HepG2 (cell line): ENCODE measurements at regions not wholly inside any gene's neighbourhood (a gene's known extent, or its start where the extent isn't known, plus 50 kb on each side); places are given as distances from the start of the nearest gene placed in this dataset.

Experiments used
- CTCF ChIP-seq: sonication (generic); formaldehyde crosslinking; IDR thresholded peaks from 2 replicates; pipeline ENCODE4 v1.5.0; 2020; ENCODE audit warnings: mild to moderate bottlenecking, missing genetic modification reagents, moderate library complexity
- HNF4A ChIP-seq: sonication (generic); formaldehyde crosslinking; IDR thresholded peaks from 2 replicates; pipeline ENCODE4 v1.4.0; 2020; ENCODE audit warnings: missing genetic modification reagents
- TBP ChIP-seq: sonication (generic); formaldehyde crosslinking; IDR thresholded peaks from 2 replicates; pipeline ENCODE4 v1.5.0; 2020; ENCODE audit warnings: missing genetic modification reagents
- U2AF2 ChIP-seq: fragments of 200-400 bp; formaldehyde crosslinking; IDR thresholded peaks from 2 replicates; pipeline ENCODE4 v1.6.1; 2017; ENCODE audit warnings: low read depth, mild to moderate bottlenecking, low read length
- ZNF350 ChIP-seq: sonication (generic); formaldehyde crosslinking; IDR thresholded peaks from 2 replicates; pipeline ENCODE4 v1.4.0; 2020; ENCODE audit warnings: mild to moderate bottlenecking, low read depth, missing genetic modification reagents, borderline replicate concordance
- ZNF644 ChIP-seq: IDR thresholded peaks from 2 replicates; pipeline ENCODE4 v1.6.1; 2016; ENCODE audit warnings: low read depth

- no peak for TF ChIP-seq HNF4A
- TF ChIP-seq TBP (CRISPR knock-in tag): no peak
- TF ChIP-seq U2AF2: no peak
- no peak for TF ChIP-seq CTCF
- no peak for TF ChIP-seq ZNF644
- no peak for TF ChIP-seq ZNF350 (CRISPR knock-in tag)
Measured at GRCh38 chr13:90752070-90752469, 595.4 kb upstream of the MIR17HG start.
